ENCODE measurements at regions not wholly inside any gene's neighbourhood (a gene's known extent, or its start where the extent isn't known, plus 50 kb on each side); places are given as distances from the start of the nearest gene placed in this dataset.
"Not testable (repeated sequence)": the region's sequence is repeated elsewhere in the genome, so short reads cannot be mapped to it uniquely, and the experiment has no call there.

DNA sequence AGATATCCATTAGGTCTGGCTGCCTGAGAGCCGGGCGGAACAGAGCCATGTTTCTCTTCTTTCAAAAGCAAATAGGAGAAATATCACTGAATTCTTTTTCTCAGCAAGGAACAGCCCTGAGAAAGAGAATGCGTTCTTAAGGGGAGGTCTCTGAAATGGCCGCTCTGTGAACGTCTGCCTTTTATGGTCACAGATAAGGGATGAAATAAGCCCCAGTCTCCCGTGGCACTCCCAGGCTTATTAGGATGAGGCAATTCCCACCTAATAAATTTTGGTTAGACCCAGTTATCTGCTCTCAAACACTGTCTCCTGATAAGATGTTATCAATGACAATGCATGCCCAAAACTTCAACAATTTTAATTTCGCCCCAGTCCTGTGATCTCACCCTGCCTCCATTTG lies 133.4 kb upstream of the KCNJ18 start:
- DNase-seq = not testable (repeated sequence)

DNA sequence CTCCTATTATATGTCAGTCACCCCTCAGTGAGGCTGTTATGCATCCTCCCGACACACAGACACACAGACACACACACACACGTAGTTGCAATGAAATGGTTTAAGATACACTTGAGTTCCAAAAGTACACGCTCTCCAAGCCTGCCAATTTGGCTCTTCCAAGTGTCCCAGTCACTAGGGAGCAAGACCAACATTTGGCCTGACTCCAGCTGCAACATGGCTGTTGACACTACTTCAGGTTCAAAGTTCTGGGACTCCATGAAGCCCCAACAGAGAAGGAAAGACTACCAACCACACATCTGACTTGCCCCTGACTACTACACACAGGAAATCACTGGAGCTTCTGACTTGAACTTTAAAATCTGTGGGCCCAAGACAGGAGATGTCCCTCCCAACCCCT lies 128.1 kb upstream of the KCNJ18 start:
- DNase-seq = no peak

DNA sequence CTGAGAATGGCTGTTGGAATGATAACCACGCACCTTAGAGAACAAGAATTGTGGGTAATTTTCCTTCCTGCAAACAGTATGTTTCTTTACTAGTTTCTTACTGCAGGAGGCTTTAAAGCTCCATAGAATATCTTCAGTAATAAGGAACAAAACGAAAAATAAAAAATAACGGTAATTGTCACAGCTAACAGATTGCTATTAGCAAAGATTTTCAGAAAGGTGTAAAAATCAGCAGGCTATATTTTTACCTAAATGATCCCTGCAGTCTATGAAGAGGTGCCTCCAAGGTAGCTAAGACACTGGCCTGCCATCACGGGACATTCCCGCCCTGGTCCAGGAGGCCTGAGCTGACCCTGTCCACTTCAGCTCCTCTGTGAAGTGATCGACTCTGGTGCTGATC lies 127.6 kb upstream of the KCNJ18 start:
- DNase-seq = not testable (repeated sequence)

- not testable (repeated sequence) for DNase-seq
Observed at GRCh38 chr17:21570427-21570826, 121.9 kb upstream of the KCNJ18 start.

- not testable (repeated sequence) for DNase-seq
Observed at GRCh38 chr17:21572148-21572547, 120.2 kb upstream of the KCNJ18 start.

DNA sequence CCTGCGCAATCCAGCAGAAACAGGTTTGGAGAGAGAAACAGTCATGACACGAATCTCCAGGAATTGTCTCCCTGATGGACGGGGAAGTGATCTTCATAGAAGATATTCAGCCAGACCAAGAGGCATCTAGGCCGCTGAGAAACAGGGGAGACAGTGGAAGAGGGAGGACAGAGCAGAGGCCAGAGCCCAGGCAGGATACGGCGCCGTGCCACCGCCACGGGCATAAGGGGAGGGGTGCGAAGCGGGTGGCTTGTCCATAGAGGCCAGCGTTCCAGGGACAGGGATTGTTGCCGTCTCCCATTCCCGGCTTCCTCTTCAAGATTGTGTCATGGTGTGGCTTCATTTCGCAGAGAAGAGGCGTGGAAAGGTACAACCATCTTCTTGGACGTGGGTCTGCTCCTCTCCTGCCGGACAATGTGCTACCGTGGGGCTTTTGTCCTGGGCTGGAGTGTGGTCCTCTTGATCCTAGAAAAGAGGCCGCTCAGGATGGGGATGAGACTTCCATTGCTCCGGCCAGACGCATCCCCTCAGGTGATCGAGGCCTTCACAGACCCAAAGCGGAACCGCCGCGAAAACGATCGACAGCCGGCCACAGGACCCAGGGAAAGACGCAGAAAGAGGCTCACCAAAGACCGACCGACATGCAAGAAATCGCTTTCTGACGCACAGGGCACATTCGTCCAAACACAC lies 118.9 kb upstream of the KCNJ18 start:
- DNase-seq = peak; percentile 48

DNA sequence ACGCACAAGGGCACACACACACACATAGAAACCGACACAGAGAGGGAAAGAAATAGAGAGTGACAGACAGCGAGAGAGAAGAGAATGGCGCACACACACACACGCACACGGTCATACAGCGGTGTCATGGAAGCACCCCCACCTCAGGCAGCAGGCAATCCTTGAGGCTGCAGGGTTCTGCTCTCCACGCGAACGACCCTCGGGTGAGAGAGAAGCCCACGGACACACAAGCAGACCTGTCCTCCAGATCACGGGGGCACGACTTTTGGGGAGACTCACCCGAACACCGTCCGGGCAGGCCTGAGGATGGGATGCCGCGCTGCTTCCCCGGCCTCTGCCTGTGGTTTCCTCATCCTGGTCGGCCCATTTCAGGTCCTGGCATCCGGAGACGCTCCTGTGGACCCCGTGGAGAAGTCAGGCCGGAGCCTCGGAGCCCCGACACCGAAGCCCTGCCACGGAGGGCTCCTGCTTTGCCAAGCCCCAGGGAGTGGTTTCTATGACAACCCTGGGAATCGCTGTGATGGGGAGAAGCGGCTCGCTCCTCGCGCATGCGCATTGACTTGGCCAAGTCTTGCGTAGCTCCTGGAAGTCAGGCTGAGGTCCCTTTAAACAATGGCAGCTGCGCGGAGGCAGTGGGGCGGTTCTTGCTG lies 118.2 kb upstream of the KCNJ18 start:
- peak; percentile 67 for DNase-seq

DNA sequence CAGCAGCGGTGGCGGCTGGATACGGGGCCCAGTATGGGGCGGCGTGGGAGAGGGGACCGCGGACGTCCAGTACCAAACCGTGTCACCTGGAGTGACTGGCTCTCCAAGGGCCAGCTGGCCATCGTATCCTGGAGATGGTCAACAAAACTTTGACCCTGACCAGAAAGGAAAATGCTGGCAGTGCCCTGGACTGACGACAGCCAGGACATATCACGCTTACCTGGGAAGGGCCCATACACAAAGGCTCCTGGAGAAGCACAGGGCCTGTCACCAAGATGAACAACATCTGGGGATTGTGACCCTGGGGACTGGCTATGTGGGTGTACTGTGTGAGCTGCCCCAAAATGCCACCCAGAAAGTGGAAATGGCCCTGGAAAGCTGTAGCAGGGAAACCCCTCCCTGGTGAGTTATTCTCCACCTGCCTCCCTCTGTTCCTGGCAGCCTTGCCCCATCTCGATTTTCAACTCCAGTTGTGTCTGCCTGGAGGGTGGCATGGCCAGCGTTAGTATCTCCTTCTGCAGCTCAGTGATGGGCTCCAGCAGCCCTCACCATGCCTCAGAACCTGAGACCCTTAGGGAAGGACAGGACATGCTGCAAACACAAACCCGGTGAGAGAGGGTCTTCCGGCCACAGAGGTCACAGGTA lies 117.6 kb upstream of the KCNJ18 start:
- not testable (repeated sequence) for DNase-seq

DNA sequence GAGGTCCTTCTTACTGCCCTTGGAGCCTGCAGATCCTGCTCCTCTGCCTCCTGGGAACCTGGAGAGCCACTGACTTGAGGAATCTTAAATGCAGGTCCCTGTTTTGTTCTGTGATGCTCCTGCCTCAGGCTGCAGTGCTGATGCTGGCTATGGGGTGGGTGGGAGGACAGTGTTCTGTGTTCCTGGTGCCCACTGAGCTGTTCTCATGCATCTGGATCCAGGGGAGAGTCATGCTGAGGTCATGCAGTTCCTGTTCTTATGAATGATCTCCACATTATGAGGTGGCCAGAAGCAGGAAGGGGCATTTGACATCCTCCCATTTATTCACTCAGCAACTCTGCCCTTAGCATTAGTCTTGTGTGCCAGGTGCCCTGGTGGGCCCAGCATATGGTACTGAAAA lies 113.5 kb upstream of the KCNJ18 start:
- DNase-seq = not testable (repeated sequence)

- DNase-seq = no peak
Observed at GRCh38 chr17:21592774-21593173, 99.5 kb upstream of the KCNJ18 start.

DNA sequence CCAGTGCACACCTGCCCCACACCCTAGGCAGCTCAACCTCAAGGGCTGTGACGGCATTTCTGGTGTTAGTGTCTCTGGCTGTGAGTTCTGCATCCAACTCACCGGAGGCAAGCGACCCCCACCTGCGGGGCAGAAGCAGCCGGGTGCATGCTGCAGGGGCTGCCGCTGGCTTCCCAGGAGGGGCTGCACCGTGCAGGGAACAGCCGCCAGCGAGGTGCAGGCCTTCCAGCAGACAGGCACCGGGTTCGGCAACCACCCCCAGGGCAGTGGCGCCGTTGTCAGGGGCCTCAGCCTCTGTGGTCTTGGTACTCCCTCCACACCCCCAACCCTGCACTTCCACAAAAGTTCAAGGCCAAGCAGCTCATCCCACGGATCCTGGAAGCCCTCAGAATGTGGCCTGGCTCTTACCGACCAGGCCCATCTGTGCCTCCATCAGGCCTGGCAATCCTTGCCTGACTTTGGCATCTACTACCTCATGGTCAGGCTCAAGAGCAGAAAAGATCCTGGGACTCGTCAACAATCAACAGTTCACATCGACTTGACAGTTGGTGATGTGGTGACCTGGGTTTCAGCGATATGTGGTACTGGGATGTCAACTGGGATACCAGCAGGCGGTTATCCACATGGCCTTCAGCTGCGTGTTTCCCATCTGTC lies 98.7 kb upstream of the KCNJ18 start:
- DNase-seq = not testable (repeated sequence)

GRCh38 chr17:21595086-21595485 lies 97.2 kb upstream of the KCNJ18 start:
- DNase-seq = no peak

- DNase-seq = no peak
Observed at GRCh38 chr17:21602176-21602575, 90.1 kb upstream of the KCNJ18 start.

DNA sequence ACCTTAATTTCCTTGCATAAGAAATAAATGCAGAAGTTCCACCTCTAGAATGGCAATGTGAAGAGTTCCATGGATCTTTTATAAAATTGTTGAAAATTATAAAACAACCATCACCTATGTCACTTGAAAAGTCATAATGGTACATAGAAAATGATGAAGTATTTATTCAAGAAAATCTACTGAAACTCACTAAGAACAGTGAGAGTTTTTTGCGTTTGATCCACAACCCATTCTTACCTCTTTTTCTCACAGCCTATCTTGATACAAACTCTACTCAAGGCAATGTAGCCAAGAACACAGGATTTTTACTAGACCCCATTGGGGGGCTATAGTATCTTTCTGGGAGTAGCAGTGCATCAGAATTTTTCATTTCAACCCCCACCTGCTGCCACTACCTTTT lies 89.0 kb upstream of the KCNJ18 start:
- not testable (repeated sequence) for DNase-seq

DNA sequence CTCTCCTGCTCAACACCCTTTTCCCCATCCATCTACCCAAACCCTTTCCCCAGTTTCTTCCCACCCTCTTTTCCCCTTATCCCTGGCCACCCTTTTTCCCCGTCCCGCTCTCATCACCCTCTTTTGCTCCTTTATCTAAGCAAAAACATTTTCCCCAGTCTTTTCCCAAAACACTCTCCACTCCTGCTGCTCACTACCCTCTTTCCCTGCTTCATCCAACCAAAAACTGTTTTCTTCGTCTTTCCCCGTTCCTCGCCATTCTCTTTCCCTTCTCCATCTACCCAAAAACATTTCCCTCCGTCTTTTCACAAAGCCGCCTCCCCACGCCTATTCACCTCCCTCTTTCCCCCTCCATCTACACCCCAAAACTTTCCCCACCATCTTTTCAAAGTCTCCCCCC lies 80.9 kb upstream of the KCNJ18 start:
- not testable (repeated sequence) for DNase-seq

- not testable (repeated sequence) for DNase-seq
Observed at GRCh38 chr17:21612123-21613070, 79.9 kb upstream of the KCNJ18 start.

DNA sequence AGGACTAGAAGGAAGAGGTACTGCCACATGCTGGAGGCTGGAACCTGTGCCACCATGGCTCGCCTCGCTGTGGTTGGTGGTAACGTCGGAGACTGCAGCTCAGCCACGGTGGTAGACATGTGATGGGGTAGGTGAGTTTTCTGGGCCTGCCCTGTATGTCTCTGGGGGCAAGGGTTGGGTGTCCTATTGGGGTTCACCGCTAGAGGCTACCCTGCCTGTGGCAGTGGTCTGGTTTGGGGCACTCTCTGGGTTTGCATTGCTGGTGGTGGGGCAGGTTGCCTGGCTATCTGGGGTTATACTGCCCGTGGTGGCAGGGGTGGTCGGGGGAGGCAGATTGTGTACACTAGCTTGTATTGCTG lies 79.3 kb upstream of the KCNJ18 start:
- DNase-seq = no peak

- DNase-seq = not testable (repeated sequence)
Observed at GRCh38 chr17:21626987-21627386, 65.3 kb upstream of the KCNJ18 start.
